Hepatocyte (in vitro differentiated cells): ENCODE measurements at regions not wholly inside any gene's neighbourhood (a gene's known extent, or its start where the extent isn't known, plus 50 kb on each side); places are given as distances from the start of the nearest gene placed in this dataset.

Experiments
- DNase-seq: peaks from one replicate; pipeline ENCODE4 v3.0.0-alpha.2; 2016; ENCODE audit warnings: low spot score
- H2AFZ ChIP-seq: fragments of 200-600 bp; sonication (generic); 2 replicates; pipeline ENCODE4 v1.6.0; 2016; ENCODE audit warnings: antibody characterized with exemption, mild to moderate bottlenecking
- H3K27ac ChIP-seq: fragments of 200-600 bp; sonication (generic); 2 replicates; pipeline ENCODE4 v1.5.1; 2016; ENCODE audit warnings: mild to moderate bottlenecking
- H3K27me3 ChIP-seq: fragments of 200-600 bp; sonication (generic); 2 replicates; pipeline ENCODE4 v1.6.1; 2016
- H3K36me3 ChIP-seq: fragments of 200-600 bp; sonication (generic); replicated peaks from 2 replicates; pipeline ENCODE4 v1.5.1; 2016; ENCODE audit warnings: low read depth; ENCODE audit not compliant: insufficient read depth
- H3K4me1 ChIP-seq: fragments of 200-600 bp; sonication (generic); 2 replicates; pipeline ENCODE4 v1.5.1; 2016; ENCODE audit warnings: mild to moderate bottlenecking, moderate library complexity; ENCODE audit not compliant: insufficient read depth
- H3K4me2 ChIP-seq: fragments of 200-600 bp; sonication (generic); 2 replicates; pipeline ENCODE4 v1.6.0; 2016
- H3K4me3 ChIP-seq: fragments of 200-600 bp; sonication (generic); 2 replicates; pipeline ENCODE4 v1.5.1; 2016; ENCODE audit warnings: mild to moderate bottlenecking
- H3K79me2 ChIP-seq: fragments of 200-600 bp; sonication (generic); 2 replicates; pipeline ENCODE4 v1.6.0; 2017; ENCODE audit warnings: mild to moderate bottlenecking
- H3K9me2 ChIP-seq: fragments of 200-600 bp; sonication (generic); replicated peaks from 2 replicates; pipeline ENCODE4 v1.6.0; 2017; ENCODE audit warnings: mild to moderate bottlenecking; ENCODE audit not compliant: insufficient read depth
- H3K9me3 ChIP-seq: fragments of 200-600 bp; sonication (generic); 2 replicates; pipeline ENCODE4 v1.5.1; 2016; ENCODE audit warnings: low read depth, mild to moderate bottlenecking
- H4K20me1 ChIP-seq: fragments of 200-600 bp; sonication (generic); 2 replicates; pipeline ENCODE4 v1.6.0; 2016; ENCODE audit warnings: mild to moderate bottlenecking; ENCODE audit not compliant: insufficient read depth, poor library complexity, severe bottlenecking
- CTCF ChIP-seq: fragments of 200-600 bp; sonication (generic); IDR thresholded peaks from 2 replicates; pipeline ENCODE4 v1.5.1; 2016; ENCODE audit warnings: antibody characterized with exemption, mild to moderate bottlenecking; ENCODE audit not compliant: poor library complexity
- EZH2 ChIP-seq: fragments of 200-600 bp; sonication (generic); IDR thresholded peaks from 2 replicates; pipeline ENCODE4 v1.6.1; 2016; ENCODE audit warnings: antibody characterized with exemption, mild to moderate bottlenecking, borderline replicate concordance
- EZH2phosphoT487 ChIP-seq: fragments of 200-600 bp; sonication (generic); IDR thresholded peaks from one replicate; pipeline ENCODE4 v1.6.1; 2018; ENCODE audit warnings: antibody characterized with exemption, mild to moderate bottlenecking, low read depth, moderate library complexity; ENCODE audit not compliant: unreplicated experiment, severe bottlenecking
- WGBS: methylation state at CpG from one replicate; pipeline ENCODE4 v1.1.6; 2016; ENCODE audit warnings: low lambda C conversion rate; ENCODE audit errors: missing lambda C conversion rate; 5-methylcytosine and 5-hydroxymethylcytosine counted together

GRCh38 chr1:5709461-5709975 lies 282.7 kb downstream of the NPHP4 start:
- no peak for TF ChIP-seq EZH2
- TF ChIP-seq CTCF, result no peak
- no peak for TF ChIP-seq EZH2phosphoT487
- no peaks in the 10 kb centered on the region for H4K20me1 ChIP-seq
- no peak overlapping the region for H3K4me3 ChIP-seq
- H2AFZ ChIP-seq, result no peak overlapping the region
- no peaks in the 10 kb centered on the region for H3K79me2 ChIP-seq
- H3K36me3 ChIP-seq, result no peaks in the 10 kb centered on the region
- no peaks in the 10 kb centered on the region for H3K9me3 ChIP-seq
- no peak overlapping the region for H3K4me2 ChIP-seq
- H3K4me1 ChIP-seq, result no peaks in the 10 kb centered on the region
- 92% methylated on average over 6 of the region's 6 CpGs for WGBS
- DNase-seq, result no peak
- H3K27me3 ChIP-seq, result no peaks in the 10 kb centered on the region
- no peaks in the 10 kb centered on the region for H3K9me2 ChIP-seq
- no peak overlapping the region for H3K27ac ChIP-seq

- Histone ChIP-seq H3K79me2 (no peaks in the 10 kb centered on the region), H2AFZ (no peak overlapping the region), H3K36me3 (no peaks in the 10 kb centered on the region), H3K27me3 (no peaks in the 10 kb centered on the region), H3K4me2 (no peak overlapping the region), H4K20me1 (no peaks in the 10 kb centered on the region), H3K4me1 (no peaks in the 10 kb centered on the region), H3K9me2 (no peaks in the 10 kb centered on the region), H3K27ac (no peak overlapping the region), H3K4me3 (no peak overlapping the region), H3K9me3 (no peaks in the 10 kb centered on the region)
- TF ChIP-seq EZH2, result no peak
- TF ChIP-seq EZH2phosphoT487, result no peak
- TF ChIP-seq CTCF, result no peak
- DNase-seq, result no peak
- 91% methylated on average over 27 of the region's 27 CpGs for WGBS
Observed at GRCh38 chr1:5708346-5709245, 283.6 kb downstream of the NPHP4 start.

- Histone ChIP-seq H3K4me2 (no peak overlapping the region), H2AFZ (no peak overlapping the region), H3K4me3 (no peak overlapping the region), H3K9me3 (no peaks in the 10 kb centered on the region), H3K79me2 (no peaks in the 10 kb centered on the region), H3K4me1 (no peaks in the 10 kb centered on the region), H3K9me2 (no peaks in the 10 kb centered on the region), H3K27me3 (no peaks in the 10 kb centered on the region), H3K27ac (no peak overlapping the region), H3K36me3 (no peaks in the 10 kb centered on the region), H4K20me1 (no peaks in the 10 kb centered on the region)
- TF ChIP-seq EZH2 (no peak), EZH2phosphoT487 (no peak), CTCF (no peak)
- 82% methylated on average over 12 of the region's 12 CpGs for WGBS
- no peak for DNase-seq
Observed at GRCh38 chr1:5707566-5708345, 284.5 kb downstream of the NPHP4 start.
